Adrenal gland (tissue), 5 donors: ENCODE measurements at regions not wholly inside any gene's neighbourhood (a gene's known extent, or its start where the extent isn't known, plus 50 kb on each side); places are given as distances from the start of the nearest gene placed in this dataset.

Source experiments
- POLR2A ChIP-seq, 2 donors: fragments of 450-650 bp; IDR thresholded peaks; one replicate each; pipeline ENCODE4 v1.6.1; 2017; ENCODE audit warnings: antibody characterized with exemption in 2 of 2, mild to moderate bottlenecking in 2 of 2, moderate library complexity in 1 of 2
- TF ChIP-seq, protein P1 (sequence below), 6 experiments: fragments of 450-650 bp in 4 of 6; fragments of 200-600 bp in 2 of 6; sonication (generic) in 1 of 6; IDR thresholded peaks; 1 replicate in 5 of 6; 2 replicates in 1 of 6; pipeline versions ENCODE4 v1.5.1 to v1.8.0; 2016 to 2021; ENCODE audit warnings: antibody characterized with exemption in 6 of 6, mild to moderate bottlenecking in 2 of 6, moderate library complexity in 1 of 6
- donor health status: DM: no; HTN: no; CAD: no.

- TF ChIP-seq POLR2A (IDR thresholded peaks at IDR 0.05): no peak
- TF ChIP-seq, protein P1, sequence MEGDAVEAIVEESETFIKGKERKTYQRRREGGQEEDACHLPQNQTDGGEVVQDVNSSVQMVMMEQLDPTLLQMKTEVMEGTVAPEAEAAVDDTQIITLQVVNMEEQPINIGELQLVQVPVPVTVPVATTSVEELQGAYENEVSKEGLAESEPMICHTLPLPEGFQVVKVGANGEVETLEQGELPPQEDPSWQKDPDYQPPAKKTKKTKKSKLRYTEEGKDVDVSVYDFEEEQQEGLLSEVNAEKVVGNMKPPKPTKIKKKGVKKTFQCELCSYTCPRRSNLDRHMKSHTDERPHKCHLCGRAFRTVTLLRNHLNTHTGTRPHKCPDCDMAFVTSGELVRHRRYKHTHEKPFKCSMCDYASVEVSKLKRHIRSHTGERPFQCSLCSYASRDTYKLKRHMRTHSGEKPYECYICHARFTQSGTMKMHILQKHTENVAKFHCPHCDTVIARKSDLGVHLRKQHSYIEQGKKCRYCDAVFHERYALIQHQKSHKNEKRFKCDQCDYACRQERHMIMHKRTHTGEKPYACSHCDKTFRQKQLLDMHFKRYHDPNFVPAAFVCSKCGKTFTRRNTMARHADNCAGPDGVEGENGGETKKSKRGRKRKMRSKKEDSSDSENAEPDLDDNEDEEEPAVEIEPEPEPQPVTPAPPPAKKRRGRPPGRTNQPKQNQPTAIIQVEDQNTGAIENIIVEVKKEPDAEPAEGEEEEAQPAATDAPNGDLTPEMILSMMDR (IDR thresholded peaks at IDR 0.05): no peak
Observed at GRCh38 chr5:93359296-93359959, 221.6 kb downstream of the NR2F1-AS1 start.
